ENCODE measurements at regions not wholly inside any gene's neighbourhood (a gene's known extent, or its start where the extent isn't known, plus 50 kb on each side); places are given as distances from the start of the nearest gene placed in this dataset.

GRCh38 chr4:138826322-138826721 lies 189.3 kb upstream of the NOCT start:
- TF ChIP-seq CTCF (IDR thresholded peaks at IDR 0.05; ENCODE audit: low read depth, low read length, poor library complexity, severe bottlenecking) (no peak), EZH2phosphoT487 (IDR thresholded peaks at IDR 0.05; ENCODE audit: borderline replicate concordance, low read length) (no peak)

All from DOHH2 (cell line).